22Rv1 (cell line): ENCODE measurements at regions not wholly inside any gene's neighbourhood (a gene's known extent, or its start where the extent isn't known, plus 50 kb on each side); places are given as distances from the start of the nearest gene placed in this dataset.

Source experiments
- H3K27ac ChIP-seq: fragments of 450-650 bp; 2 replicates; pipeline ENCODE4 v1.5.1; 2017
- CTCF ChIP-seq: fragments of 450-650 bp; IDR thresholded peaks from 2 replicates; pipeline ENCODE4 v1.5.1; 2017; ENCODE audit warnings: mild to moderate bottlenecking
- ZFX ChIP-seq: fragments of 450-650 bp; IDR thresholded peaks from 2 replicates; pipeline ENCODE4 v1.6.1; 2017; ENCODE audit warnings: antibody characterized with exemption, borderline replicate concordance

- H3K27ac ChIP-seq = no peak overlapping the region
- TF ChIP-seq ZFX (no peak), CTCF (no peak)
Measured at GRCh38 chr2:128441341-128442052, 122.8 kb upstream of the HS6ST1 start.

GRCh38 chr2:128442053-128442751 is 123.5 kb upstream of the HS6ST1 start:
- TF ChIP-seq ZFX (no peak), CTCF (no peak)
- no peak overlapping the region for H3K27ac ChIP-seq

GRCh38 chr2:128442891-128443302 is 124.2 kb upstream of the HS6ST1 start:
- TF ChIP-seq ZFX (no peak), CTCF (no peak)
- H3K27ac ChIP-seq = no peak overlapping the region

GRCh38 chr2:128444121-128444771 is 125.6 kb upstream of the HS6ST1 start:
- TF ChIP-seq CTCF (no peak), ZFX (no peak)
- H3K27ac ChIP-seq = no peak overlapping the region

- no peak overlapping the region for H3K27ac ChIP-seq
- TF ChIP-seq CTCF (no peak), ZFX (no peak)
Measured at GRCh38 chr2:128444816-128445522, 126.3 kb upstream of the HS6ST1 start.

- H3K27ac ChIP-seq = no peak overlapping the region
- TF ChIP-seq CTCF = no peak
Measured at GRCh38 chr2:128445523-128445900, 126.8 kb upstream of the HS6ST1 start.
